ENCODE measurements at regions not wholly inside any gene's neighbourhood (a gene's known extent, or its start where the extent isn't known, plus 50 kb on each side); places are given as distances from the start of the nearest gene placed in this dataset.
"Not testable (repeated sequence)": the region's sequence is repeated elsewhere in the genome, so short reads cannot be mapped to it uniquely, and the experiment has no call there.

DNA sequence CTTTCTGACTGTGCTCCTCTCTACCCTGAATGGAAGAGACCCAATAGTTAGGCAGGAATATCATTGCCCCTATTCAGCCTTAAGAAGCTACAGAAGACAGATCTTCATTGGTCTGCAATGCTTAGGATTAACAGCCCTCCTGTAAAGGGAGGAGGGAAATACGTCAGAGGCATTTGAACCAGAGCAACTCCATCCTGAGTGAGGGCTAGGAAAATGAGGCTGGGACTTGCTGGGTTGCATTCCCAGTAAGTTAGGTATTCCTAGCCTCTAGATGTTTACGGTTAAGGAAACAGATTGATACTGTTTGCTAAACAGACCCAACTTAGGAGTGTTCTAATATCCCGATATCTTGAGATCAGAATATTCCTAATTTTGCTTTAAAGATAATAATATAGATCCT, 63.5 kb downstream of the PCDH18 start:
- no peak for DNase-seq

DNA sequence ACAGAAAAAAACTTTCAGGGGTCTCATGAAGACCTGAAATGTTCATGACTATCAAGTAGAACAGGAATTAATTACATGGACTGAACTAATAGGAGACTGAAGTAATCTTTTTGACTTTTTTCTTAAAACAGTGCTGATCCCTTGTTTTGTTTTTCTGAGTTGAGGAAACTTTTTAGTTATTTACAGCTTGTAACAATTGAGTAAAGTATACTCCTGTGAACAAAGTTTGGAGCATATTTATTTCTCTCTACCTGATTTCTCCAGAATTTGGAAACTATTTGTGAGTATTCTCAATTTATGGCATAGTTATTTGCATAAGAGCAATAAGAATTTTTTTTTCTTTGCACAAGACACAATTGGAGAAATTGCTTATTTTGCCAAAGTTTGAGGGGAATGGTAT, 64.8 kb downstream of the PCDH18 start:
- no peak for DNase-seq

DNA sequence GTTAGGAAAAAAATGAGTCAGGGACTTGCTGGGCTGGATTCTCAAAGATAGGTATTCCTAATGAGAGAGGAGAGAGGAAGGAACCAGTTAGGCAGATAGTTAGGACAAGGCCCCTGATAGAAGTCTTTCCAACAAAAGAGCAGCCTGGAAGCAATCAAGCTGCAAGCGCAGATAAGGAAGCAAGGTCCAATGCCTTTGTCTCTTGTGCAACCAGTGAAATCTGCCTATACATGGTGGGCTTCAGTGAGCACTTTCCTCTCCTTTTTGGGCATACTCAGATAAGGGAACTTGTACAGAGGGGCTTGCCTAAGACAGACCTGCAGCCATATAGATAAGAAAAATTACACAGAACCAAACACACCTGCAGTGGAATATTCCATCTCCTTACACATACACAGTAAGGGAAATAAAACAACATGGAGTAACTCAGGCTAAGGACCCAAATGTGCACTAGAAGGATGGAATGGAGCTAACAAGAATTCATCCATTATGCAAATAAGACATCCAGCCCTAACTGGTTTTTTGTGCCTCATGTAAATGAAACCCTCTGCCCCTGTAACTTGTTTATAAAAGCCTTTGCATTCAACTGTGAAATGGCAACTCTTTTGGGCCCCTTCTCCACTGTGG, 68.8 kb downstream of the PCDH18 start:
- DNase-seq: no peak

DNA sequence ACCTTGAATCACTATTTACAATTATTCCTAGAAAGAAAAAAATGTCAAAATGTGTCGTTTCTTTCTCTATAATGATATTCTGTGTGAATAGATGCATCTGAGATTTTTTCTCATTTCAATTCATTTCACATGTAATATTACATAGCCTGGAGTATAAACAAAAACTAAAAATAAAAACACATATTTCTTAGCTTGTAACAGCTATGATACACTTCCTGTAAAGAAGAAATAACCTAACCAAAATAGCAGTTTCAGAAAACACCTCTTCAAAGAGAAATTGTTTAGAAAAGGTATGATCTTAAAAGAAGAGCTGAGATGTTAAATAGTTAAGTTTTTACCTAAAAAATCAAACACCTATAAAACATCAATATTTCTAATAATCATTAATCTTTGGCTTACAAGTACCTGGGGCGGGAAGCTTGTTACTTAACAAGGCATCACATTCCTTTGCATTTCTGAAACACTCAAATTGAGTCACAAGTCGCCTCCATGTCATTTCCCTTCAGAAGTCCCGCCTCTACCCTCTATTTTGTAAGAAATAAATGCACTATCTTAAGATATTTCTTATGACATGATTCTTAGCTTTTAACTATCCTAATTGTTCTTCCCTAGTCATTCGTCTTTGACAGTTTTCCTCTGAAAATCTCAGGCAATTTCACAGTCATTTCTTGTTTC, 76.5 kb downstream of the PCDH18 start:
- no peak for DNase-seq

DNA sequence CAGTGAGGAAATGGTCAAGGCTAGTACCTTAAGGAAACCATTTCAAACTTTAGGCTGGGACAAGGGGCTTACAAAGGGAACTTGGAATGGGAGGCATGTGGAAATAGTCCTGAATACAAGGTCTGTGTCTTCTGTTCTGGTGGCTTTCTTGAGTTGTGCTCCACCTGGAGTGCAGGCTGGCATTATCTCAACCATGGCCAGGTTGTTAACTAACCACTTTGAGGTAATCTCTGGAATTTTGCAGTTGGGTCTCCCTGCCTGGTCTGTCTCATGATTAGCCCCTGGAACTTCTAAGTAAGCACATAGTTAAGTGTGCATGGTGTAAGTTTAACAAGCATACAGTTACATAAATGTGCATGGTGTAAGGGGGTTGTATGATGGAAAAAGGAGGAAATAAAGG, 77.5 kb downstream of the PCDH18 start:
- no peak for DNase-seq

DNA sequence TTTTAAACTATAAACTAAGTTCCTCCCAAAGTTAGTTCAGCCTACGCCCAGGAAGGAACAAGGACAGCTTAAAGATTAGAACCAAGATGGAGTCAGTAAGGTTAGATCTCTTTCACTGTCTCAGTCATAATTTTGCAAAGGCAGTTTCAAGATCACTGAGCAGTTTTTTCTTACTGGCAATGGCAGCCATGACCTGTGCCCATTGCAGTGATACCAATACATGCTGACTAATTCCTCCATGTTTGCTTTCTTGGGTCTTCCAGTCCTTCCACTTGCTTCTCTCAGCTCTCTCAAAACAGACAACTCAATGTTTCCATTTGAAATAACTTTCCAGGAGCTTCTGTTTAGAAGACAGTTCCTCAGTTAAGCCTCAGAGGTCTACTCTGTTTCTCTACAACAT, 79.5 kb downstream of the PCDH18 start:
- DNase-seq: no peak

DNA sequence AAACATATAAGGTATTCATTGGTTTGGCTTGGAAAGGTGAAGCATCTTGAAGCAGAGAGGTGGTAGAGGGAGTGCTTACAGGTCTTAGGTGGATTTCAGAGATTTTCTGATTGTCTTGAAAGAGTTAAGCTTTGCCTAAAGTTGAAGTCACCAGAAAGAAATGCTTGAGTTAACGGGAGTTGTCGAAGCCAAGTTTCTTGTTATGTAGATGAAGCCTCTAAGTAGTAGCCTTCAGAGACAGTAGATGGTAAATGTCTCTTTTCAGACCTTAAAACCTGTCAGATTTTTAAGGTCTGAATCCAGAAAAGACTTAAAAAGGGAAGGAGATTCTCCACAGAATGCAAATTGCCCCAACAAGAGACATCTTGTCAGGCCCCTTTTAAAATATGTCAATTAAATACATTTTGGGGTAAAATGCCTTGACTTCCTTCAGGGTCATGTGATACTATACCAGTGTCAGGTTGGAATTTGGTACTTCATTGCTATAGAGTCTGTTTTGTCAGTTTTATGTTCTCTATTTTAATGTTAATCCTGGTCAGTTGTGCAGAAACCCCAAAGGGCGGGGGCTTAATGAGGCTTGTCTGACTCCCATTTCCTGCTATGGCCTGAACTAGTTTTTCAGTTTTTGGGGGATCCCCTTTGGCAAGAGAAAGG, 81.0 kb downstream of the PCDH18 start:
- DNase-seq: no peak

DNA sequence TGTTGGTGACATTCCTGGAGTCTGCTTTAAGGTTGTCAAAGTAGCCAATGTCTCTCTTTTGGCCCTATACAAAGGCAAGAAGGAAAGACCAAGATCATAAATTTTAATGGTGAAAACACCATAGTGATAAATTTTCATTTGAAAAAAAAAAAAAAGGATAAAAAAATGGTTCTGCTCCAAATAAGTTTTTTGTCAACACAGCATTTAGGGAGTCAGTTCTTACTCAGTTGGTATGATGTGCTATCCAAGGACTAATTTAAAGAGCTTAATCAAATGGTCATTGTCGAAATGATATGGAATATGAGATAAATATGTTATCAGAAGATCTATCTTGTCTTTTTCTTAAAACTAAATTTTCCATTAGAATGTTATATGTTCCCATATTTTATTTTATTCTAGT, 83.9 kb downstream of the PCDH18 start:
- no peak for DNase-seq

DNA sequence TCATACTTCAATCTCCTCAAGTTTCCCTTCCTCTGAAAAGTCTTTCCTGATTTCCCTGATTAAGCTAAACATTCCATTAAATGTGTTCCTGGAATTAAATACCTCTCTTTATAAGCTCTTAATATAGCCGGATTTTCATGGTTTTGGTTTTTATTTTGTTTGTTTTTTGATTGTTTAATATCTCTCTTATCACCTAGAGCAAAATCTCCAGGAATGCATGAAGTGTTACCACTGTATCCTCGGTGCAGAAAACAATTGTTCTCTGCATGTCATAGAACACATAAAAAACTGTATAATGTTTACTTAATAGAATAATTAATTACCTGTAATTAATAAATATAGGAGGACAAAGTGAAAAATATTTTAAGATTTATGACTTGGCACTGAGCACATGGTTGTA, 86.2 kb downstream of the PCDH18 start:
- DNase-seq: no peak

DNA sequence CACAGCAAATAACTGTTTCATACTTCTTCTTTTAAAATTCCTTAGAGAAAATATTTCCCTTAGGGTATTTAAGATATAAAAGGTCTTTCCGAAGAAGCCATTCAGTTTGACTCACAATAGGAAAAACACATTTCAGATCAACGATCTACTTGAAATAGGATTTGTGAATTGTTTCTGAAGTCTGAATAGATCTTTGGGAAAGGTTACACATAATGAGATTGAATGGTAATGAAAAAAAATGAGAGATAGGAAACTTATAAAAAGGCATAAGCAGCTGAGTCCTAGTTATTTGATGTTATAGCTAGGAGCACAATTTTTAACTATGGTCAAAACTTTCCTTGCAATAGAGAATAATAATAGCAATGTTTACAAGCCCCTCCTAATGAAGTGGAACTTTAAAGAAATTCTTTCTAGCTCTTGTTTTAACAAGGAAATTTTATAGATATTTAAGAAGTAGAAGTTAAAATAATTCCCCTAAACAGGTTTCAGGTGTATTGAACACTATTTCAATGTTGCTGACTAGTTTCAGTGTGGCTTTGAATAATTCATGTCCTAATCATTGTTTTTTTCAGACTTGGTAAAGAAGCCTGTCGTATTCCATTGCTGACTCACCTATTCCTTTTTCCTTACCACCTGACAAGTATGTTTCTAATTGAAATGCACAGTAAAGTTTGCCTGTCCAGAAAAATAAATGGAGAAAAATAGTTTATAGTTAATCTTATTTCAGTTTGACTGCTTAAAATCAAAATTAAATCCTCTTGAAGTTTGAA, 89.1 kb downstream of the PCDH18 start:
- no peak for DNase-seq

DNA sequence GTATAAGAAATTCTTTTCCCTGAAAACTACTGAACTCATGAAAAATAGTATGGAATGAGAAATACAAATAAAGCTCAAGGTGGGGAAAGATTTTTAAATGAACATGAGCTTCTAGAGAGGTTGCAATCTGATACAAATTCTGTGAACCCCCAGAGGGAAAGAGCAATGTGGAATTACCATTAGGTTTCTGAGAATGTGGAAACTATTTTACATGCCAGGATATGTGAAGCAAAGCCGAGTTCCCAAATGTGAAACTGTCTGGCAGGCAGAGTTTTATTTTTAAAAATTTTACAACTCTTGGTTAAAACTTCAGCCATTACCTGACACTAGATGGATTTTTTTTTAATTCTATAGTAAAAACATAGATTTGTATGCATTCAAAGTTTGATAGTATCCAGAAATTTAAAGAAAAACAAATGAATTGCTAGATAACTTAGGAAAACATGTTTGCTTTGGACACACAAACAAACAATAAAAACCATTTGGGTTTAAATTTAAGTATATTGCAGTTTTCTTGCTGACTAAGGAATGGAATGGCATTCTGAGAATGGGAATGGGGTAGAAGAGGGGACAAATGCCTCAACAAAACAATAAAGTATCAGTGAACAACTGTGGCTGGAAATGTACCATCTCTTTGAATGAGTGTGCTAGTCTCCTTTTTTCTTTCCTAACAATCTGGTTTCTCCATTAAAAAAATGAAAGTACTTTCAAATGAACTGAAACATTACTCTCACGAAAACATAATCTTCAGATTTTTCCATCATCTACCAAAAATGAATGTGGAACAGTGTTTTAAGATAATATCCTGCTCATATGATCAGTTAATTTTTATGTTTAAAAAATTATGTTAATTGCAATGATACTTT, 99.6 kb downstream of the PCDH18 start:
- DNase-seq: no peak

DNA sequence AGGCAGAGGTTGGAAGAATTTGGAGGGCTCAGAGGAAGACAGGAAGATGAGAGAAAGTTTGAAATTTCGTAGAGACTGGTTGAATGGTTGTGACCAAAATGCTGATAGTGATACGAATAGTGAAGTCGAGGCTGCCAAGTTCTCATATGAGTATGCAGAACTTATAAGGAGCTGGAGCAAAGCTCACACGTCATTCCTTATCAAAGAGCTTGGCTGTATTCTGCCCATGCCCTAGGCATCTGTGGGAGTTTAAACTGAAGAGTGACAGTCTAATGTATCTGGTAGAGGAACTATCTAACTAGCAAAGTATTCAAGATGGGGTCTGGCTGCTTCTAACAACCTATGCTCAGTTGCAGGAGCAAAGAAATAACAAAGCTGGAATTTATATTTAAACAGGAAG, 102.1 kb downstream of the PCDH18 start:
- DNase-seq: no peak

DNA sequence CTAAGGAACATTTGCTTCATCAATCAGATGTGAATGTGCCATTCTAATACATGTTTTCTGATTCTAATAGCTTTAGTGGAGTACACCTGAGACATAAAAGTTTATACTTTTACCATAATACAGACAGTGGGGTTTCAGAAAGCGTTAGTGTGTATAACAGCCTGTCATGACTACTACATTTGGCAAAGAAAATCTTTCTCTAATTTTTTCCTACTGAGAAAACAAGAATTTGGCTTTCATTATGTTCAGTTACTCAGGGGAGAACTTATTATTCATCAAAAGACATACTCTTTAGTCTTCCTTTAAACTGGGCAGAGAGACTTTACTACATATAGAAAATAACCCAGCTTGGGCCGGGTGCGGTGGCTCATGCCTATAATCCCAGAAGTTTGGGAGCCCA, 104.9 kb downstream of the PCDH18 start:
- DNase-seq: no peak

DNA sequence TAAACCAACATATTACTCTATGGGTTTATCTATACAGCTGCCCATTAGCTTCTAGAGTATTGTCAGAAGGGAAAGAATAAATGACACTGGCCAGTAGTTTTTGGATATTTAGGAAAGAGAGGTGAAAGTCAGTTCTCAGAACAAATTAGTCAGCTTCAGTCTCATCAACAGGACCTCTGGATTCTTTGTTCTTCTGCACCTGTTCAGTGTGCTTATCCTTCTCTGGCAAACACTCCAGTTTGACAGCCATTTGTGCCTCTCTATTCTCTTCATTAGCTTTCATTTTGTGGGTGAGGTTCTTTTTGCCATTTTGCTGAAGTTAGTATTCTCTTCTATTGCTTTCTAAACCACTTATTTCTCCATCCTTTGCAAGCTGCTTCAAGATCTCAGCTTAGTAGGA, 107.0 kb downstream of the PCDH18 start:
- no peak for DNase-seq

DNA sequence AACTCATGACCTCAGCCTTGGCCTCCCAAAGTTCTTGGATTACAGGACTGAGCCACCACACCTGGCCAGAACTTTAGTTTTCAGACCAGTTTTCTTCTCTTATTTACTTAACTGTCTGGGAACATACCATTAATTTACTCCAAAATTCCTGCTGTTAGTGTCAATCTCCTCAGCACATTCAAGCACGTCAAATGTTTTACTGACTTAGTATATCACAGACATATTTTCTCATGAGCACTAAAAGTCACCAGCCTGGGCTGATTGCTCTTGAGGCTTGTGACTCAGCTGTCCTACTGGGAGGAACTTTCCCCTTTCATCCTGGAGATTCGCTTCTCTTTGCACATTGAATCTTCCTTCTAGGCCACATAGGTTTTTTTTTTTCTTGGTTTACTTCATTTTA, 109.6 kb downstream of the PCDH18 start:
- DNase-seq: no peak

DNA sequence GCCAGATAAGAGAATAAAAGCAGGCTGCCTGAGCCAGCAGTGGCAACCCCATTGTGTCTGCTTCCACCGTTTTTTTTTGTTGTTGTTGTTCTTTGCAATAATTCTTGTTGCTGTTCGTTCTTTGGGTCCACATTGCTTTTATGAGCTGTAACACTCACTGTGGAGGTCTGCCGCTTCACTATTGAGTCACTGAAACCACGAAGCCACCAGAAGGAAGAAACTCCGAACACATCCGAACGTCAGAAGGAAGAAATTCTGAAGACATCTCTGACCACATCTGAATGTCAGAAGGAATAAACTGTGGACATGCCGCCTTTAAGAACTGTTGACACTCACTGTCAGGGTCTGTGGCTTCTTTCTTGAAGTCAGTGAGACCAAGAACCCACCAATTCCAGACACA, 110.5 kb downstream of the PCDH18 start:
- DNase-seq: no peak

DNA sequence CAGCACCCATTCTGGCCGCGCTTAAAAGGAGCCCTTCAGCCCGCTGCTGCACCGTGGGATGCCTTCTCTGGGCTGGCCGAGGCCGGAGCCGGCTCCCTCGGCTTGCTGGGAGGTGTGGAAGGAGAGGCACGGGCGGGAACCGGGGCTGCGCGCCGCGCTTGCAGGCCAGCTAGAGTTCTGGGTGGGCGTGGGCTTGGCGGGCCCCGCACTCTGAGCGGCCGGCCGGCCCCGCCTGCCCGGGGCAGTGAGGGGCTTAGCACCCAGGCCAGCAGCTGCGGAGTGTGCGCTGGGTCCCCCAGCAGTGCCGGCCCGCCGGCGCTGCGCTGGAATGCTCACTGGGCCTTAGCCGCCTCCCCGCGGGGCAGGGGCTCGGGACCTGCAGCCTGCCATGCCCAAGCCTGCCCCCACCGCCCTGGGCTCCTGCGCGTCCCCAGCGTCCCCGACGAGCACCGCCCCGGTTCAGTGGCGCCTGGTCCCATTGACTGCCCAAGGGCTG, 111.3 kb downstream of the PCDH18 start:
- DNase-seq: no peak

DNA sequence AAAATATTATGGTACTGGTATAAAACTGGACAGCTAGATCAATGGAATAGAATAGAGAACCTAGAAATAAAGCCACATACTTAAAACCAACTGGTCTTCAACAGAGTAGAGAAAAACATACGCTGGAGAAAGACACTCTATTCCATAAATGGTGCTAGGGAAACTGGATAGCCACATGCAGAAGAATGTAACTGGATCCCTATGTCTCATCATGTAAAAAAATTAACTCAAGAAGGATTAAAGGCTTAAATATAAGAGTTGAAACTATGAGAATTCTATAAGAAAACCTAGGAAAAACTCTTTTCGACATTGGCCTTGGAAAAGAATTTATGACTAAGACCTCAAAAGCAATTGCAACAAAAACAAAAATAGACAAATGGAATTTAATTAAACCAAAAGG, 114.6 kb downstream of the PCDH18 start:
- DNase-seq: no peak

DNA sequence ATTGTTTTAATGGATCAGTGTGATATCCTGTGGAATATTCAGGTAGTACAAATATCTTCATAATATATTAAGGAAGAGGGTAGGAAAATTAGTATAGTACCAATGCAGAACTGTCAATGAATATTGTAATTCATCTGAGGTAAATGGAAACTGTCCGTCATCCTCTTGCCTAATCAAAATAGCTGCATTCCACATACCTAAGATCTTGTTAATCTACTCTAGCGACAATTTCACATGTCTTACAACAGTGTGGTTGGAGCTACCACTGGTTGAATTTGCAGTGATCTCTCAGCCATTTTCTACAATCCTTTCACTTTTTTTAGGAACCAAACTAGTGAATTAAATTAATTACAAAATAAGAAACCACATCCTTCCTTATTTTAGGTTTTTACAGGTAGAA, 117.5 kb downstream of the PCDH18 start:
- no peak for DNase-seq

DNA sequence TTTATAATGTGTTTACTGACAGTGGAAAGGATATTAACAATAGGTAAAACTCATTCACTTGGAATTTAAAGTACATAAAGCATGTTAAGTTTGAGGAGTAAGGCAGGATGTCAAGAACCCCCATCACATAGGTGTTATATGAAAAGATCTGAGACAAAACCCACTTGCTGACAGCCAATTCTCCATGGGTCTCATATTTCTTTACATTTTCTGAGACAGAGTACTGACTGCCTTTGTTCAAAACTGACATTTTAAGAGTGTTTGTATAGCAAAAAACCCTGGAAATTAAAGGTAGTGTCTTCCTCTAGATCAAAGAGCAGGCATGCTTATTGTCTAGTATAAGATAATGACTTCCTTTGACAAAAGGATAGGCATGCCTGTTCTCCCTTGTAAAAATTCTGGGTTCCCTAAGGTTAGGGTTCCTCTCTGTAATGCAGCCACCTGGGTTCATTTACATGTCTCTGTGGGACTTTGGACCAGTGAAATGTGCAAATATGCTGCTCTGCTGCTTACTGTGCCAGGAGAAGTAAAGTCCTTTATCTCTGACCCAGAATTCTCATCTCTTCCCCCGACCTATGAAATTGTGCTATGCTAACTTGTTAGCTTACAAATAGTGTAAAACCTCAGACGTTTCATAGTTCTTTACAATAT, 123.6 kb downstream of the PCDH18 start:
- DNase-seq: no peak

DNA sequence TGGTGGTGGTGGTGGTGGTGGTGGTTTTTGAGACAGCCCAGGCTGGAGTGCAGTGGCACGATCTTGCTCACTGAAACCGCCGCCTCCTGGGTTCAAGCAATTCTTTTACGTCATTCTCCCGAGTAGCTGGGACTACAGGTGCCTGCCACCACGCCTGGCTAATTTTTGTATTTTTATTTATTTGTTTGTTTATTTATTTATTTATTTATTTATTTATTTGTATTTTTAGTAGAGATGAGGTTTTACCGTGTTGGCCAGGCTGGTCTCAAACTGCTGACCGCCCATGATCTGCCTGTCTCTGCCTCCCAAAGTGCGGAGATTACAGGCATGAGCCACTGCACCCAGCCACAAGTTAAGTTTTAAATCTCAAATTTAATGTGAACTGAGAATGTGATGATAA, 126.5 kb downstream of the PCDH18 start:
- DNase-seq: not testable (repeated sequence)

DNA sequence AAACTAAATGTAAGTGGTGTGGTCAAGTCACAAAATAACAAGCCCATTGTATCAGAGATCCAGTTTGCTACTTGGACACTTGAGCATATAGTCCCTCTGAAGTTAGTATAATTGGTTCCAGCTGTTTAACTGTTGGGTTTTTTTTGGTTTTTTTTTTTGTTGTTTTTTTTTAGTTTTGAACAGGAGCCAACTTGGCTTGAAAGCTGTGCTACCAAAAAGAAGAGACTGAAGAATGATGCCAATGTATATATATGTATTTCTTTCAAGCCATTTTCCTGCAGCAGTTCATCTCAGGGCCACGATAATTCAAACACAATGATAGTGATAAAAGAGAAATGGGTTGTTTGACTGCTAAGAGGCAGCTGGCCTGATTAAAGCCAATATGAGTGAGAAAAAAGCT, 138.3 kb downstream of the PCDH18 start:
- DNase-seq: no peak
